HG03378 (cell line): ENCODE measurements at regions not wholly inside any gene's neighbourhood (a gene's known extent, or its start where the extent isn't known, plus 50 kb on each side); places are given as distances from the start of the nearest gene placed in this dataset.

Experiments used
- ATAC-seq: cut with Tn5 transposase; IDR thresholded peaks from one replicate; pipeline ENCODE4 v1.9.1; 2021; ENCODE audit warnings: mild to moderate bottlenecking, moderate library complexity; ENCODE audit not compliant: unreplicated experiment

- ATAC-seq, result no peak
These were observed 73.3 kb downstream of the RFC3 start for GRCh38 chr13:33891196-33891742.

DNA sequence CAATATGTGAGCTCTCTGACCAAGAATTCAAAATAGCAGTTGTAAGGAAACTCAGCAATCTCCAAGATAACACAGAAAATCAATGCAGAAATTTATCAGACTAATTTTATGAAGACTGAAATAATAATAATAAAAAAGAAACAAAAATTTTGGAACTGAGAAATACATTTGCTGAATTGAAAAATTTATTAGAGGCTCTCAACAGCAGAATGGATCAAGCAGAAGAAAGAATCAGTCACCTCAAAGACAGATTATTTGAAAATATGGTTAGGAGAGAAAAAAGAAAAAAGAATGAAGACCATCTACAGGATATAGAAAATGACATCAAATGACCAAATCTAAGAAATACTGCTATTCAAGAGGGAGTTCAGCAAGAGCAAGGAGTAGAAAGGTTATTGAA lies 75.6 kb downstream of the RFC3 start:
- no peak for ATAC-seq

- no peak for ATAC-seq
These were observed 86.5 kb downstream of the RFC3 start for GRCh38 chr13:33904431-33904830.

DNA sequence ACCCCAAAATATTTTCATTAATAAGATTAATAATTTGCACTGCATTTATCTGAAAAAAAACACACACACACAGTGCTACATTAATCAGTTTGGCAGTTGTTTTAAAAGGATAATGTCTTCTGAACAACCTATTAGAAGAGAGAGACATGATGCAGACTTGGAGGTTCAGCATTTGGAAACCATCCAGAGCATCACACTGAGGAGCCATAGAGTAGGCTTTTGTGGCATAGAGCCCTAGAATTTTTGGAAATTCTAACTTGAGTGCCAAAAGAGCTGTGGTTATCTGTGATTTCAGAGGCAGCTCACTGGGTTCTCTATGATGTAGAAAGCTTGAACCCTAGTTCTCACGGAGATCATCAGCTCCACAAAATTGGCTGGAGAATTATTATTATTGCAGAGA lies 90.2 kb downstream of the RFC3 start:
- no peak for ATAC-seq

DNA sequence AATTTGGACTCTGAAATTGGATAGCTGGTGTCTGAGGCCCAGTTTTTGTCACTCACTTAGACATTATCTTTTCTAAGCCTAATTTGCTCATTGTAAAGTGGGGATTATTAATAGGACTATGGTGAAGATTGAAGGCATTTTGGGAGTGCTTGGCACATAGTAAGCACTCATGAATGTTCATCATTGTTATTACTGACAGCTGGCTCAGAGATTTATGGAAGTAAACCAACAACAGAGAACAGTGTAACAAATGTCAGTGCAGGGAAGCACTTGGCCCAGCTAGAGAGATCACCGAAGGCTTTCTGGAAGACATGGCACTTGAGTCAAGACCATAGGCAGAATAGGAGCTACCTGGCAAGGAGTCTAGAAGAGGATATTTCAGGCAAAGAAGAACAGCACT lies 92.3 kb downstream of the RFC3 start:
- no peak for ATAC-seq

GRCh38 chr13:33911521-33911920 lies 93.6 kb downstream of the RFC3 start:
- ATAC-seq, result no peak

DNA sequence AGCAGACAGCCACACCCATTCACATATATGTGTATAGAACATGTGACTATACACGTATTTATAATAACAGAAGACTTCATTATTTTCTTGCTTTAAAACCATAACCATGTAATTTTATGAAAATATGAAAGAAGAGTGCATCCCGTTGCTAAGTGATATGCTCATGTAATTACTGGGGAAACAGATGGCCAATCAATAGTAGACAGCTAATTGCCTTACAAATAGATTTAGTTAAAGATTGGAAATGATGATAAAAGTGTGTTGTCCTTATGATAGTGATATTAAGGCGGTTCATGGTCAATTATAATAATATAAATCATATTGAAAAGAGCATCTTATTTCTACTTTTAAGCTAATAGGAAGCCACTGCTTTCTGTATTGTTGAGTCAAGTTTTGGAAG lies 95.9 kb downstream of the RFC3 start:
- ATAC-seq, result no peak

DNA sequence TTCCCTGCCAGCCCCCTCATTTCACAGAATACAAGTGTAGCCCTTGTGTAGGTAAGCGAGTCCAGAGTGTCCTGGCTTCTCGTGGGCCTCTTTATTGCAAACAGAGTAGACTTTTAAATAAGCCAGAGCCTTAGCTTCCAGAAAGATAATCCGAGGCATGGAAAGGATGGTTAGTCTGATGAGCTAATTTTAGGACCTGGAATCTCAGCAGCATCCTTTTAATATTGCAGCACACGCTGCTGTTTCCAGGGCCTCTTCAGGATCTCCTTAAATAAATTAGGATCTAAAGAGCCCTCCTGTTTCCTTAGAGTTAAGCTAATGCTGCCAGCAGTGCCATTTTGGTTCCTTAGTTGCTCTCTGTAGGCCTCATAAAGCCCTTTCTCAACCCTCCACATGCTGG lies 99.2 kb downstream of the RFC3 start:
- ATAC-seq, result no peak

GRCh38 chr13:33918199-33918932 lies 100.4 kb downstream of the RFC3 start:
- no peak for ATAC-seq

GRCh38 chr13:33919120-33919519 lies 101.2 kb downstream of the RFC3 start:
- ATAC-seq, result no peak

- no peak for ATAC-seq
These were observed 107.6 kb downstream of the RFC3 start for GRCh38 chr13:33925563-33925962.

DNA sequence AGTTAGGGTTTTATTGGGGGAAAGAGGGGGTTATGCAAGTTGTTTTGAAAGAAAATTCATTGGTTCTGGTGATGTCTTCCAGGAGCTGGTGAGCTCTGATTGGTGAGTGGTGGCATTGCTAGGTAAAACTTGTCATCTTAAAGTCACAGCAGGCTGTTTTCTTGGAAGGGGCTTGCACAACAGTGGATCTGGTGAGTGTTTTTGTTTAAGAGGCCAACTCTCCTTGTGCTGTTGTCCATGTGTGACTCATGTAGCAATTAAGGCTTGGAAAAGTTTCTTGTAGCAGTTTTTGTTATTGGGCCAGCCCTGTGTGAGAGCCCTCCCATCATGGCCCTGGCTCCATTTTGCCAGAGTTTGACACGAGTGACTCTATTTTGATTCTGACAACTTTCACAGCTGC lies 109.4 kb downstream of the RFC3 start:
- ATAC-seq, result no peak

- ATAC-seq, result no peak
These were observed 113.7 kb downstream of the RFC3 start for GRCh38 chr13:33931397-33932311.

GRCh38 chr13:33932769-33933406 lies 114.9 kb downstream of the RFC3 start:
- no peak for ATAC-seq

GRCh38 chr13:33933810-33934209 lies 115.9 kb downstream of the RFC3 start:
- no peak for ATAC-seq

- ATAC-seq, result no peak
These were observed 116.4 kb downstream of the RFC3 start for GRCh38 chr13:33934343-33934742.

- ATAC-seq, result no peak
These were observed 117.0 kb downstream of the RFC3 start for GRCh38 chr13:33934951-33935371.

DNA sequence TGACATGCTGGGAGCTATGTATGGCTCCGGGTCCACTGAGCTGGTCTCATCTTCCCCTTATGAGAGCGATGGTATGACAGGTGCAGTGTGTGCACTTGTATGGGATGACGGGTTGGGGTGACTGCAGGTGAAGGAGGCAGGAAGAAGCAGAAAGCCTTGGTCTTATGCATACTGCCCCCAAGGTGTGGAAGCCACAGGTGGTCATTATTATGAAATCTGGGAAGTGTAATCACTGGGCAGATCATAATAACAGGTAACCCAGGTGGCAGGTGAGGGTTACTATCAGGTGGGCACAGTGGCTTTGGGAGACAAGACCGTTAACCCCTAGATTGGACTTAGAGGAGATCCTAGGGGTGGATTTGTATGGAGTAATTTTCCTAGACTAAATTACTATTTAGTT lies 118.0 kb downstream of the RFC3 start:
- ATAC-seq, result no peak

DNA sequence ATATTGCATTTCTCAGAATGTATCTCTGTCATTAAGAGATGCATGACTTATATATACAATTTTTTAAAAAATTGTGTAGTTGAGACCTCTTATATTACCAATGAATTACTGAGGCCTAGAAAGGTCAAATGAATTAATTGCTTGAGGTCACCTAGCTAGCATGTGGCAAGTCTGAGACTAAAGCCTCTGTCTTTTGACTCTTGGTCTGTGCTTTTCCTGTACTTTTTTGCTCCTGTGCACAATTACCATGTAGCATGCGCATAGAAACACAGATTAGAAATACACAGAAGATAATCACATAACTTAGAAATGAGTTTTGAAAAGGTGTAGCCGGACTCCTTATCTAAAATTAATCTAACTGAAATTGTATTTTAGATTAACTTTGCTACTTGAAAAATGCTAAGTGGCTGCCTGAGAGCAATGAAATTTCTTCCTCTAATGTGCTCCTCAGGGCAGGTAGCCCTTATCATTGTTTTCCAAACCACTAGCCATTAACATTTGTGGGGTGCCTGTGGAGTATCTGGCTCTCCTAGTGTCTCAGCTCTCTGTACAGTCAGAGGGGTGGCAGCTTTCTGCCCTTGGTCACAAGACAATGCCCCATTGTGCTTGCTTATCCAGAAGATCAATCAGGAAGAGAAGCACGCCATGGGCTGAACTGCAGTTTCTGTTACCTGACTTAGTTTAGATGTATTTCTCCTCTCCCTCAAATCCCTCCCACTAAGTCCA lies 119.6 kb downstream of the RFC3 start:
- no peak for ATAC-seq

GRCh38 chr13:33940256-33940655 lies 122.3 kb downstream of the RFC3 start:
- no peak for ATAC-seq

DNA sequence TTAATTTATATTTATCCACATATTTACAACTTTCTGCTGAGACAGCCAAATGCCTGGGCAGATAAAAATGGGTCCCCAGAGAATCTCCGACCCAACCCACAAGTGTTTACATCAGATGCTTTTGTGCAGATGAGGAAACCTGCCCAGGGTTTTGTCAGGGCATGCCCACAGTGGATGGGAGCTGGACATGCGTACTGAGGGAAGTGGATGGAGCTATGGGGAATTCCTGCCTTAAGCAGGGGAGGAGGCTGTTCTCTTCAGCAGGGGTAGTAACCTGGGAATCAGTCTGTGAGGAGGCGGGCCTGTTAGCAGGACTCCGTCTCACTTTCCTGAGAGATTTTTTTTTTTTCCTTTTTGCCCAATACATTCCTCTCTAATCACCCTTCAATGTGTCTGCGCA lies 122.9 kb downstream of the RFC3 start:
- ATAC-seq, result no peak
